ENCODE measurements at regions not wholly inside any gene's neighbourhood (a gene's known extent, or its start where the extent isn't known, plus 50 kb on each side); places are given as distances from the start of the nearest gene placed in this dataset.

DNA sequence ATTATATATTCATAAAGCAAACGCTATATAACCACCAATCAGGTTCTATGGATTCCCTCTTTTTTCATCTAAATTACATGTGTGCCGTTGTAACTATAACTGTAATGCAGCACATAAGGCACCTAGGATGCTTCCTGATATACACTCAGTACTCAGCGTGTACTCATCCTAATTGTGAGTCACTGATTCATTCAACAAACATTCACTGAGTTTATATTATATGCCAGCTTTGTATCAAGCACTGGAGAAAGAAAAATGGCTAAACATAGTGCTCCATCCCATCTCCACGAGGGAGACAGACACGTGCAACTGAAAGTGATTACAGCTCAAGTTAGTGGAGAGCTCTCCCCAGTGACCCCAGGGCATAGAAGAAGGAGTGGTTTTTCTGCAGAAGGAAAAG lies 49.9 kb upstream of the SYN3 start (continued):
- TF ChIP-seq, protein P1, sequence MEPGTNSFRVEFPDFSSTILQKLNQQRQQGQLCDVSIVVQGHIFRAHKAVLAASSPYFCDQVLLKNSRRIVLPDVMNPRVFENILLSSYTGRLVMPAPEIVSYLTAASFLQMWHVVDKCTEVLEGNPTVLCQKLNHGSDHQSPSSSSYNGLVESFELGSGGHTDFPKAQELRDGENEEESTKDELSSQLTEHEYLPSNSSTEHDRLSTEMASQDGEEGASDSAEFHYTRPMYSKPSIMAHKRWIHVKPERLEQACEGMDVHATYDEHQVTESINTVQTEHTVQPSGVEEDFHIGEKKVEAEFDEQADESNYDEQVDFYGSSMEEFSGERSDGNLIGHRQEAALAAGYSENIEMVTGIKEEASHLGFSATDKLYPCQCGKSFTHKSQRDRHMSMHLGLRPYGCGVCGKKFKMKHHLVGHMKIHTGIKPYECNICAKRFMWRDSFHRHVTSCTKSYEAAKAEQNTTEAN (CRISPR knock-in tag; IDR thresholded peaks at IDR 0.05), result no peak
- TF ChIP-seq, protein P2, sequence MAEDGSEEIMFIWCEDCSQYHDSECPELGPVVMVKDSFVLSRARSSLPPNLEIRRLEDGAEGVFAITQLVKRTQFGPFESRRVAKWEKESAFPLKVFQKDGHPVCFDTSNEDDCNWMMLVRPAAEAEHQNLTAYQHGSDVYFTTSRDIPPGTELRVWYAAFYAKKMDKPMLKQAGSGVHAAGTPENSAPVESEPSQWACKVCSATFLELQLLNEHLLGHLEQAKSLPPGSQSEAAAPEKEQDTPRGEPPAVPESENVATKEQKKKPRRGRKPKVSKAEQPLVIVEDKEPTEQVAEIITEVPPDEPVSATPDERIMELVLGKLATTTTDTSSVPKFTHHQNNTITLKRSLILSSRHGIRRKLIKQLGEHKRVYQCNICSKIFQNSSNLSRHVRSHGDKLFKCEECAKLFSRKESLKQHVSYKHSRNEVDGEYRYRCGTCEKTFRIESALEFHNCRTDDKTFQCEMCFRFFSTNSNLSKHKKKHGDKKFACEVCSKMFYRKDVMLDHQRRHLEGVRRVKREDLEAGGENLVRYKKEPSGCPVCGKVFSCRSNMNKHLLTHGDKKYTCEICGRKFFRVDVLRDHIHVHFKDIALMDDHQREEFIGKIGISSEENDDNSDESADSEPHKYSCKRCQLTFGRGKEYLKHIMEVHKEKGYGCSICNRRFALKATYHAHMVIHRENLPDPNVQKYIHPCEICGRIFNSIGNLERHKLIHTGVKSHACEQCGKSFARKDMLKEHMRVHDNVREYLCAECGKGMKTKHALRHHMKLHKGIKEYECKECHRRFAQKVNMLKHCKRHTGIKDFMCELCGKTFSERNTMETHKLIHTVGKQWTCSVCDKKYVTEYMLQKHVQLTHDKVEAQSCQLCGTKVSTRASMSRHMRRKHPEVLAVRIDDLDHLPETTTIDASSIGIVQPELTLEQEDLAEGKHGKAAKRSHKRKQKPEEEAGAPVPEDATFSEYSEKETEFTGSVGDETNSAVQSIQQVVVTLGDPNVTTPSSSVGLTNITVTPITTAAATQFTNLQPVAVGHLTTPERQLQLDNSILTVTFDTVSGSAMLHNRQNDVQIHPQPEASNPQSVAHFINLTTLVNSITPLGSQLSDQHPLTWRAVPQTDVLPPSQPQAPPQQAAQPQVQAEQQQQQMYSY (CRISPR knock-in tag; IDR thresholded peaks at IDR 0.05), result no peak
- no peak for TF ChIP-seq NFATC4 (CRISPR knock-in tag; IDR thresholded peaks at IDR 0.05)
- no peak for TF ChIP-seq JUN (CRISPR knock-in tag; IDR thresholded peaks at IDR 0.05)
- TF ChIP-seq ZNF671 (CRISPR knock-in tag; IDR thresholded peaks at IDR 0.05), result no peak
- TF ChIP-seq ZBTB21 (CRISPR knock-in tag; IDR thresholded peaks at IDR 0.05; ENCODE audit: borderline replicate concordance), result no peak
- TF ChIP-seq EMX1 (CRISPR knock-in tag; IDR thresholded peaks at IDR 0.05), result no peak
- TF ChIP-seq, protein P3, sequence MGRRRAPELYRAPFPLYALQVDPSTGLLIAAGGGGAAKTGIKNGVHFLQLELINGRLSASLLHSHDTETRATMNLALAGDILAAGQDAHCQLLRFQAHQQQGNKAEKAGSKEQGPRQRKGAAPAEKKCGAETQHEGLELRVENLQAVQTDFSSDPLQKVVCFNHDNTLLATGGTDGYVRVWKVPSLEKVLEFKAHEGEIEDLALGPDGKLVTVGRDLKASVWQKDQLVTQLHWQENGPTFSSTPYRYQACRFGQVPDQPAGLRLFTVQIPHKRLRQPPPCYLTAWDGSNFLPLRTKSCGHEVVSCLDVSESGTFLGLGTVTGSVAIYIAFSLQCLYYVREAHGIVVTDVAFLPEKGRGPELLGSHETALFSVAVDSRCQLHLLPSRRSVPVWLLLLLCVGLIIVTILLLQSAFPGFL (CRISPR knock-in tag; IDR thresholded peaks at IDR 0.05; ENCODE audit: borderline replicate concordance), result no peak
- TF ChIP-seq NFE2L1 (CRISPR knock-in tag; IDR thresholded peaks at IDR 0.05), result no peak
- TF ChIP-seq, protein P4, sequence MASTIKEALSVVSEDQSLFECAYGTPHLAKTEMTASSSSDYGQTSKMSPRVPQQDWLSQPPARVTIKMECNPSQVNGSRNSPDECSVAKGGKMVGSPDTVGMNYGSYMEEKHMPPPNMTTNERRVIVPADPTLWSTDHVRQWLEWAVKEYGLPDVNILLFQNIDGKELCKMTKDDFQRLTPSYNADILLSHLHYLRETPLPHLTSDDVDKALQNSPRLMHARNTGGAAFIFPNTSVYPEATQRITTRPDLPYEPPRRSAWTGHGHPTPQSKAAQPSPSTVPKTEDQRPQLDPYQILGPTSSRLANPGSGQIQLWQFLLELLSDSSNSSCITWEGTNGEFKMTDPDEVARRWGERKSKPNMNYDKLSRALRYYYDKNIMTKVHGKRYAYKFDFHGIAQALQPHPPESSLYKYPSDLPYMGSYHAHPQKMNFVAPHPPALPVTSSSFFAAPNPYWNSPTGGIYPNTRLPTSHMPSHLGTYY (CRISPR knock-in tag; IDR thresholded peaks at IDR 0.05), result no peak
- TF ChIP-seq TEAD4 (CRISPR knock-in tag; IDR thresholded peaks at IDR 0.05), result no peak

All from WTC11 (cell line).